ENCODE measurements at regions not wholly inside any gene's neighbourhood (a gene's known extent, or its start where the extent isn't known, plus 50 kb on each side); places are given as distances from the start of the nearest gene placed in this dataset.

GRCh38 chr5:164206196-164206595 lies 700.8 kb downstream of the MAT2B start:
- DNase-seq (ENCODE audit: low spot score) = no peak
- no peak for ATAC-seq
- POLR2A ChIA-PET = no interaction called here
- no peak for TF ChIP-seq TEAD1 (CRISPR knock-in tag; IDR thresholded peaks at IDR 0.05)
- TF ChIP-seq RORB (CRISPR knock-in tag; IDR thresholded peaks at IDR 0.05) = no peak
- no peak for TF ChIP-seq GRHL2 (CRISPR knock-in tag; IDR thresholded peaks at IDR 0.05; ENCODE audit: insufficient replicate concordance, severe bottlenecking)
- no peak for TF ChIP-seq SOX15 (CRISPR knock-in tag; IDR thresholded peaks at IDR 0.05)
- TF ChIP-seq ATF3 (CRISPR knock-in tag; conservative IDR thresholded peaks at IDR 0.05) = no peak
- no peak for TF ChIP-seq CBFB (CRISPR knock-in tag; IDR thresholded peaks at IDR 0.05; ENCODE audit: low read depth)
- no peak for TF ChIP-seq ZNF423 (CRISPR knock-in tag; IDR thresholded peaks at IDR 0.05)
- TF ChIP-seq FOXP4 (CRISPR knock-in tag; IDR thresholded peaks at IDR 0.05) = no peak
- no peak for TF ChIP-seq TP53 (CRISPR knock-in tag; IDR thresholded peaks at IDR 0.05)
- H3K27me3 Mint-ChIP-seq (ENCODE audit: low read depth) = no peaks in the 10 kb centered on the region
- no peak overlapping the region for H3K4me3 Mint-ChIP-seq
- H3K27ac Mint-ChIP-seq = no peak overlapping the region
- no peaks in the 10 kb centered on the region for H3K9me3 Mint-ChIP-seq
- peaks cover 9% of the 10 kb centered on the region for H3K4me1 Mint-ChIP-seq
- CTCF ChIA-PET = no interaction called here
- H3K36me3 Mint-ChIP-seq = no peaks in the 10 kb centered on the region

GRCh38 chr5:164207646-164208045 lies 702.2 kb downstream of the MAT2B start:
- ChIA-PET POLR2A (no interaction called here), CTCF (no interaction called here)
- ATAC-seq = no peak
- Mint-ChIP-seq H3K36me3 (no peaks in the 10 kb centered on the region), H3K4me3 (no peak overlapping the region), H3K27me3 (ENCODE audit: low read depth) (no peaks in the 10 kb centered on the region), H3K4me1 (peaks cover 2% of the 10 kb centered on the region), H3K9me3 (no peaks in the 10 kb centered on the region), H3K27ac (no peak overlapping the region)
- DNase-seq (ENCODE audit: low spot score) = no peak
- TF ChIP-seq ZNF416 (CRISPR knock-in tag; IDR thresholded peaks at IDR 0.05) (no peak), TP53 (CRISPR knock-in tag; IDR thresholded peaks at IDR 0.05) (no peak), JUN (CRISPR knock-in tag; IDR thresholded peaks at IDR 0.05) (no peak)

GRCh38 chr5:164210491-164210890 lies 705.1 kb downstream of the MAT2B start:
- no peak for ATAC-seq
- H3K36me3 Mint-ChIP-seq = no peaks in the 10 kb centered on the region
- H3K4me3 Mint-ChIP-seq = no peak overlapping the region
- ChIA-PET CTCF (no interaction called here), POLR2A (no interaction called here)
- no peaks in the 10 kb centered on the region for H3K9me3 Mint-ChIP-seq
- no peaks in the 10 kb centered on the region for H3K27me3 Mint-ChIP-seq (ENCODE audit: low read depth)
- no peak for DNase-seq (ENCODE audit: low spot score)
- peaks cover 6% of the 10 kb centered on the region for H3K4me1 Mint-ChIP-seq
- no peak overlapping the region for H3K27ac Mint-ChIP-seq
- no peak for TF ChIP-seq SMAD4 (CRISPR knock-in tag; IDR thresholded peaks at IDR 0.05)
- TF ChIP-seq MAX (CRISPR knock-in tag; IDR thresholded peaks at IDR 0.05) = no peak
- no peak for TF ChIP-seq ZNF219 (CRISPR knock-in tag; IDR thresholded peaks at IDR 0.05; ENCODE audit: borderline replicate concordance)
- TF ChIP-seq CREM (CRISPR knock-in tag; IDR thresholded peaks at IDR 0.05) = no peak
- TF ChIP-seq ZNF512 (CRISPR knock-in tag; IDR thresholded peaks at IDR 0.05; ENCODE audit: borderline replicate concordance) = no peak
- no peak for TF ChIP-seq ZSCAN18 (CRISPR knock-in tag; IDR thresholded peaks at IDR 0.05)
- no peak for TF ChIP-seq NFYB (CRISPR knock-in tag; conservative IDR thresholded peaks at IDR 0.05; ENCODE audit: low read depth)
- no peak for TF ChIP-seq ATF2 (CRISPR knock-in tag; IDR thresholded peaks at IDR 0.05; ENCODE audit: borderline replicate concordance, low read depth)
- no peak for TF ChIP-seq ERG (CRISPR knock-in tag; IDR thresholded peaks at IDR 0.05)
- TF ChIP-seq ZBTB43 (CRISPR knock-in tag; IDR thresholded peaks at IDR 0.05) = no peak
- no peak for TF ChIP-seq ATF6 (CRISPR knock-in tag; IDR thresholded peaks at IDR 0.05)
